ENCODE measurements at regions not wholly inside any gene's neighbourhood (a gene's known extent, or its start where the extent isn't known, plus 50 kb on each side); places are given as distances from the start of the nearest gene placed in this dataset.

GRCh38 chr20:60210779-60211617 is 252.8 kb downstream of the CDH26 start:
- no peak overlapping the region for H3K4me3 ChIP-seq (ENCODE audit: low read length)
- H3K9me3 ChIP-seq (ENCODE audit: control insufficient read depth, insufficient read depth, low read length) = no peaks in the 10 kb centered on the region
- no peak overlapping the region for H3K27ac ChIP-seq (ENCODE audit: low read length)
- no peaks in the 10 kb centered on the region for H3K36me3 ChIP-seq (ENCODE audit: control insufficient read depth, insufficient read depth, low read length)
- WGBS (ENCODE audit: insufficient coverage, insufficient read length) = no CpG with 5 or more reads among the region's 25 CpGs
- DNase-seq (ENCODE audit: low read depth, low spot score) = peak; percentile 29
- H3K4me1 ChIP-seq (ENCODE audit: control insufficient read depth, insufficient read depth, low read length) = no peaks in the 10 kb centered on the region; the same call in 1 of the 2 replicates
- H3K27me3 ChIP-seq (ENCODE audit: control insufficient read depth, insufficient read depth, low read length) = no peaks in the 10 kb centered on the region

GRCh38 chr20:60211618-60212463 is 253.6 kb downstream of the CDH26 start:
- Histone ChIP-seq H3K4me3 (ENCODE audit: low read length) (no peak overlapping the region), H3K9me3 (ENCODE audit: control insufficient read depth, insufficient read depth, low read length) (no peaks in the 10 kb centered on the region), H3K27ac (ENCODE audit: low read length) (no peak overlapping the region), H3K27me3 (ENCODE audit: control insufficient read depth, insufficient read depth, low read length) (no peaks in the 10 kb centered on the region), H3K4me1 (ENCODE audit: control insufficient read depth, insufficient read depth, low read length) (no peaks in the 10 kb centered on the region; the same call in 1 of the 2 replicates), H3K36me3 (ENCODE audit: control insufficient read depth, insufficient read depth, low read length) (no peaks in the 10 kb centered on the region)
- no peak for DNase-seq (ENCODE audit: low read depth, low spot score)
- WGBS (ENCODE audit: insufficient coverage, insufficient read length) = no CpG with 5 or more reads among the region's 18 CpGs

- H3K4me3 ChIP-seq (ENCODE audit: low read length) = no peak overlapping the region
- WGBS (ENCODE audit: insufficient coverage, insufficient read length) = no CpG with 5 or more reads among the region's 3 CpGs
- DNase-seq (ENCODE audit: low read depth, low spot score) = no peak
Measured at GRCh38 chr20:60212695-60213094, 254.5 kb downstream of the CDH26 start.

GRCh38 chr20:60213126-60213893 is 255.1 kb downstream of the CDH26 start:
- WGBS (ENCODE audit: insufficient coverage, insufficient read length) = no CpG with 5 or more reads among the region's 14 CpGs
- Histone ChIP-seq H3K27ac (ENCODE audit: low read length) (no peak overlapping the region), H3K4me3 (ENCODE audit: low read length) (no peak overlapping the region)

More at GRCh38 chr20:60212695-60213094, 254.5 kb downstream of the CDH26 start:
- Histone ChIP-seq H3K9me3 (ENCODE audit: control insufficient read depth, insufficient read depth, low read length) (no peaks in the 10 kb centered on the region), H3K4me1 (ENCODE audit: control insufficient read depth, insufficient read depth, low read length) (no peaks in the 10 kb centered on the region; the same call in 1 of the 2 replicates), H3K36me3 (ENCODE audit: control insufficient read depth, insufficient read depth, low read length) (no peaks in the 10 kb centered on the region), H3K27me3 (ENCODE audit: control insufficient read depth, insufficient read depth, low read length) (no peaks in the 10 kb centered on the region), H3K27ac (ENCODE audit: low read length) (no peak overlapping the region)

GRCh38 chr20:60214901-60215815 is 256.9 kb downstream of the CDH26 start:
- no CpG with 5 or more reads among the region's 17 CpGs for WGBS (ENCODE audit: insufficient coverage, insufficient read length)
- DNase-seq (ENCODE audit: low read depth, low spot score) = no peak
- H3K4me3 ChIP-seq (ENCODE audit: low read length) = no peak overlapping the region
- no peak overlapping the region for H3K27ac ChIP-seq (ENCODE audit: low read length)
- H3K36me3 ChIP-seq (ENCODE audit: control insufficient read depth, insufficient read depth, low read length) = no peaks in the 10 kb centered on the region
- no peaks in the 10 kb centered on the region; the same call in 1 of the 2 replicates for H3K4me1 ChIP-seq (ENCODE audit: control insufficient read depth, insufficient read depth, low read length)
- H3K27me3 ChIP-seq (ENCODE audit: control insufficient read depth, insufficient read depth, low read length) = no peaks in the 10 kb centered on the region
- H3K9me3 ChIP-seq (ENCODE audit: control insufficient read depth, insufficient read depth, low read length) = no peaks in the 10 kb centered on the region

More at GRCh38 chr20:60213126-60213893, 255.1 kb downstream of the CDH26 start:
- no peaks in the 10 kb centered on the region for H3K36me3 ChIP-seq (ENCODE audit: control insufficient read depth, insufficient read depth, low read length)
- H3K9me3 ChIP-seq (ENCODE audit: control insufficient read depth, insufficient read depth, low read length) = no peaks in the 10 kb centered on the region
- no peaks in the 10 kb centered on the region; the same call in 1 of the 2 replicates for H3K4me1 ChIP-seq (ENCODE audit: control insufficient read depth, insufficient read depth, low read length)
- H3K27me3 ChIP-seq (ENCODE audit: control insufficient read depth, insufficient read depth, low read length) = no peaks in the 10 kb centered on the region
- no peak for DNase-seq (ENCODE audit: low read depth, low spot score)

- H3K9me3 ChIP-seq (ENCODE audit: control insufficient read depth, insufficient read depth, low read length) = no peaks in the 10 kb centered on the region
- no peaks in the 10 kb centered on the region for H3K27me3 ChIP-seq (ENCODE audit: control insufficient read depth, insufficient read depth, low read length)
- H3K36me3 ChIP-seq (ENCODE audit: control insufficient read depth, insufficient read depth, low read length) = no peaks in the 10 kb centered on the region
- no peak overlapping the region for H3K27ac ChIP-seq (ENCODE audit: low read length)
- no CpG with 5 or more reads among the region's 11 CpGs for WGBS (ENCODE audit: insufficient coverage, insufficient read length)
- no peaks in the 10 kb centered on the region; the same call in 1 of the 2 replicates for H3K4me1 ChIP-seq (ENCODE audit: control insufficient read depth, insufficient read depth, low read length)
- no peak for DNase-seq (ENCODE audit: low read depth, low spot score)
- H3K4me3 ChIP-seq (ENCODE audit: low read length) = no peak overlapping the region
Measured at GRCh38 chr20:60215816-60216730, 257.9 kb downstream of the CDH26 start.

- Histone ChIP-seq H3K27me3 (ENCODE audit: control insufficient read depth, insufficient read depth, low read length) (no peaks in the 10 kb centered on the region), H3K36me3 (ENCODE audit: control insufficient read depth, insufficient read depth, low read length) (no peaks in the 10 kb centered on the region), H3K27ac (ENCODE audit: low read length) (no peak overlapping the region), H3K4me3 (ENCODE audit: low read length) (no peak overlapping the region), H3K9me3 (ENCODE audit: control insufficient read depth, insufficient read depth, low read length) (no peaks in the 10 kb centered on the region), H3K4me1 (ENCODE audit: control insufficient read depth, insufficient read depth, low read length) (no peaks in the 10 kb centered on the region; the same call in 1 of the 2 replicates)
- DNase-seq (ENCODE audit: low read depth, low spot score) = no peak
- no CpG with 5 or more reads among the region's 4 CpGs for WGBS (ENCODE audit: insufficient coverage, insufficient read length)
Measured at GRCh38 chr20:60219231-60219630, 261.0 kb downstream of the CDH26 start.

- Histone ChIP-seq H3K4me3 (ENCODE audit: low read length) (no peak overlapping the region), H3K27me3 (ENCODE audit: control insufficient read depth, insufficient read depth, low read length) (no peaks in the 10 kb centered on the region), H3K36me3 (ENCODE audit: control insufficient read depth, insufficient read depth, low read length) (no peaks in the 10 kb centered on the region), H3K9me3 (ENCODE audit: control insufficient read depth, insufficient read depth, low read length) (no peaks in the 10 kb centered on the region), H3K4me1 (ENCODE audit: control insufficient read depth, insufficient read depth, low read length) (no peaks in the 10 kb centered on the region; the same call in 1 of the 2 replicates), H3K27ac (ENCODE audit: low read length) (no peak overlapping the region)
- no CpG with 5 or more reads among the region's 9 CpGs for WGBS (ENCODE audit: insufficient coverage, insufficient read length)
- no peak for DNase-seq (ENCODE audit: low read depth, low spot score)
Measured at GRCh38 chr20:60219984-60220562, 261.9 kb downstream of the CDH26 start.
